HG03039 (cell line): ENCODE measurements at regions not wholly inside any gene's neighbourhood (a gene's known extent, or its start where the extent isn't known, plus 50 kb on each side); places are given as distances from the start of the nearest gene placed in this dataset.

ENCODE experiments used
- ATAC-seq: cut with Tn5 transposase; IDR thresholded peaks from one replicate; pipeline ENCODE4 v1.9.1; 2021; ENCODE audit warnings: mild to moderate bottlenecking, moderate library complexity; ENCODE audit not compliant: unreplicated experiment

- no peak for ATAC-seq
These were observed 168.4 kb downstream of the ZFP36L2 start for GRCh38 chr2:43057742-43058725.

DNA sequence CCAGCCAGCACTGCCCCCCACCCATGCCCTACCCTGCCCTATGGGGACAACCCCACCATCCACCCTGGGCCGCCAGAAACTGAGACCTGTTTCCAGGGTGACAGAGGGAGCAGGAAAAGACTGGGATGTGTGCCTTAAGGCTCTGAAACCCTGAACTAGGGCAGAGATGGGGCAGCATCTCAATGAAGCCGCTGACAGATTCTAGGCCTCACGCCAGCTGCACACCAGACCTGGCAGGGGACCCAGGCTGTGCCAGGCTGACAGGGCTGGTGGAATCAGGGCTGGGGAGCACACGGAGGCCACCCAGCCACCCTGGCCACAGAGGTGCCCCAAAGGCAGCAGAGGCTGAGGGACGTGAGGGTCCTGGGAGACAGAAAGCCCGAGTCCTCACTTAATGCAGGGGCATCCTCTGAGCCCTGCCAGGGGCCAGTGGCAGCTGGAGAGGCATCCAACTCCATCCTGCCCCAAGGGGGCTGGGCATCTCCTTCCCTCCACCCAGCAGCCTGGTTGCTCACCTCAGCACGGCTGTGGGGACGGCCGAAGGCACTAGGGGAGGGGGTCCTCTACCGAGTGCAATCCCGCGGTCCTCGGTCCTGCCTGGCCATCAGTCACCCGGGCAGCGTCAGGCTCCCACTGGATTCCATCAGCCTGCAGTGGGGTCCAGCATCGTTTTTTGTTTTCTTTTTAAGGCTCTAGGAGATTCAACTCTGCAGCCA, 169.2 kb downstream of the ZFP36L2 start:
- no peak for ATAC-seq

- no peak for ATAC-seq
These were observed 170.4 kb downstream of the ZFP36L2 start for GRCh38 chr2:43055985-43056384.

- no peak for ATAC-seq
These were observed 171.1 kb downstream of the ZFP36L2 start for GRCh38 chr2:43055086-43055912.

DNA sequence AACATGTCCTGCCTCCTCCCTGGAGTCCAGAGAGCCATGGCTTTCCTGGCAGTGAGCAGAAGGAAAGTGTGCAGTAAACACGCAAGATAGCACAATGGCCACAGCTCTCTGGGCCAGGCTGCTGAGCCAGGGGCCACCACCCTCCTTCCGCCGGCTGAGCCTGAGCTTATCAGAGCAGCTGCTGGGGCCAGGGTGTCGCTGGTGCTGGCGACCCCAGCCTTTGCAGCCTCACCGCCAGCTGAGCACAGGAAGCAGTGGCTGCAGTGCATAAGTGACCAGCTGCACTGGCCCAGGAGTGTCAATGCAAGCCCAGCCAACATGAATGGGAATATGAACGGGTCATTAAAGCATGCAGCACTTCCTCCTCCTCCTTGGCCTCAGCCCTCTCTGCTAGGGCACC, 172.0 kb downstream of the ZFP36L2 start:
- ATAC-seq: no peak

GRCh38 chr2:43052944-43053306, 173.5 kb downstream of the ZFP36L2 start:
- no peak for ATAC-seq

DNA sequence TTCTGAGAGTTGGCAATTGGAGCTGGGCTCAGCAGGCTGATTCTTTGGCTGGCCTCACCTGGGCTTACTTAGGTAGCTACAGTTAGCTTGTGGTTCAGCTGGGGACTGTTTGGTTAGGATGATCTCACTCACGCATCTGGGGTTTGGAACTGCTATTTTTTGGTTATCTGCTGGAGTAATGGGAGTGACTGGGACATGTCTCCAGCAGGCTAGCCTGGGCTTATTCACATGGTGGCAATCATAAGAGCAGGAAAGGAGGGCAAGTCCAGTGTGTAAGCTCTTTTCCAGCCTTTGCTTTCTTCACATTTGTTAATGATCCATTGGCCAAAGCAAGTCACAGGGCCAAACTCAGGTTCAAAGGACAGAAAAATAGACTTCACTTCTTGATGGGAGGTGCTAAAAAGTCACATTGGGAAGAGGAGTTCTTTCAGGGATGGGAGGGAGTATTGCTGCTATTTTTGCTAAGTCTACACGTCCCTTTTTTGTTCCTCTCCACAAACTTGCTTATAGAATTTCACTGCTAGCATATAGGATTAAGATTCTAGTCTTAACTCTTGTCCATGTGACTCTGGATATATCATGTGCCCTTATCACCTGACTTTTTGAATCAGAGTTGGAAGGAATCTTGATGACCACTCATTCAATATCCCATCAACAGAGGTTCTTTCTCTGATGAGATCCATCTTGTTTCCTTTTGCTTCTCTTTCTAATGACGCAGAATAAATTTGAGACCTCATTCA, 174.0 kb downstream of the ZFP36L2 start:
- no peak for ATAC-seq

DNA sequence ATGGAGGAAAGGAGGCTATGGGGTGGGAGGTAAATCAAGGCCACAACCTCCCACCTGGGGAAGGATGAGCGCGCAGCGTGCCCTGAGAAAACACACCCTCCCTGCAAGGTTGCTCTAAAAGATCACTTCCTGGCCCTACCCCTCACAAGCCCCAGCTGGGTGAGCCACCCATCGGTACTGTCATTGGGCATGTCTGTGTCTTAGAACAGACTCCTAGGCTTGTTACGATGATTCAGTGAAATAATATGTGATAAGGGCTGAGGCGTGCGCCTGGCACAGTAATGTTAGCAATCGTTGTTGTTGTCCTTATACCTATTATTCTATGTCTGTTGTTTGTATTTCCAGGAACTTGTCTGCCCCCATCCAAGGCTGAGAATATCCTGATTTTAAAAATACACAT, 175.1 kb downstream of the ZFP36L2 start:
- no peak for ATAC-seq

GRCh38 chr2:43050866-43051265, 175.5 kb downstream of the ZFP36L2 start:
- ATAC-seq: no peak

- ATAC-seq: no peak
These were observed 176.3 kb downstream of the ZFP36L2 start for GRCh38 chr2:43049836-43050801.

DNA sequence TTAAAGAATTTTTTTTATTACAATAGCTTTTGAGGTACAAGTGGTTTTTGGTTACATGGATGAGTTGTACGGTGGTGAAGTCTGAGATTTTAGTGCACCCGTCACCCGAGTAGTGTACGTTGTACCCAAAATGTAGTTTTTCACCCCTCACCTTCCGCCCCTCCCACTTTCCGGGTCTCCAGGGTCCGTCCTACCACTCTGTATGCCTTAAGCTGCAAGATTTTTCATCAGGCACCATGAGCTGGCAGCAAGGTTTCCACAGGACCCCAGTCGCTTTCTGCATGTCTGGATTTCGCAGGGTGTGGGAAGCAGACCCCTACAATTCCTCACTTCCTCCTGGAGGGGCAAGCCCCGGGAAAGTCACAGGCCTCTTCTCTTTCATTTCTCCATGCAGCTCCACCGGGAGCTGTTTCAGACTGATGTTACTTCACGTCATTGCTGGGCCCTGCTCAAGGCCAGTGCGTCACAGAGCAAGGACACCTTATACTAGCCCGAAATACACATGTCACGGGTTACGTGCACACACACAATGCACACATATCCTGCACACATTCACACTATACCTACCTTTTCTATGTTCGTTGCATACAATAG, 179.1 kb downstream of the ZFP36L2 start:
- ATAC-seq: no peak

GRCh38 chr2:43045866-43046265, 180.5 kb downstream of the ZFP36L2 start:
- ATAC-seq: no peak

DNA sequence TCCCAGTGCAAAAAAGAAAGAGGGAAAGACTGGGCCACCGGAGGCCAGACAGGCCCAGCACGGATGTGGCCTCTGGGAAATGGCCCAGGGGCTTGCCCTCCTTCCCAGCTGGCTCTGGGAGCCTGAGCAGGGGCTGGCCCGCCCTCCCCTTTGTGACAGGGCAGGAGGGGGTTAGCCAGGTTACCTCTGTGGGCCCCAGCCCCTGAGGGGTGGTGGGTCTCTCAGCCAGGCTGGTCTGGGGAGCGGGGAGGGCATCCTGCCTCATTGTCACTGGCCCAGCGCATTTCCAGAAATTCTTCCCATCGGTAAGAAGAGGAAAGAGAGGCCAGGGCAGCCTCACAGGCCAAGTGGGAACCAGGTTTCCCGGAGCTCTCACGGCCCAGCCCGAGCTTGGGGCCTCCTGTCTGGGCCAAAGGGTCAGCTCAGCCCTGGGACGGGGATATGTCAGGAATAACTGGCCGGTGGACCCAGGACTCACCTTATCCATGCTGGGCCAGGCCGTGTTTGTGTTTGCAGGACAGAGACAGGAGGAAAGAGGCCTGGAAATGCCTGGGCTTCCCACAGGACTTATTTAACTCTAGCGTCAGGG, 182.2 kb downstream of the ZFP36L2 start:
- no peak for ATAC-seq

GRCh38 chr2:43043553-43043870, 182.9 kb downstream of the ZFP36L2 start:
- no peak for ATAC-seq

DNA sequence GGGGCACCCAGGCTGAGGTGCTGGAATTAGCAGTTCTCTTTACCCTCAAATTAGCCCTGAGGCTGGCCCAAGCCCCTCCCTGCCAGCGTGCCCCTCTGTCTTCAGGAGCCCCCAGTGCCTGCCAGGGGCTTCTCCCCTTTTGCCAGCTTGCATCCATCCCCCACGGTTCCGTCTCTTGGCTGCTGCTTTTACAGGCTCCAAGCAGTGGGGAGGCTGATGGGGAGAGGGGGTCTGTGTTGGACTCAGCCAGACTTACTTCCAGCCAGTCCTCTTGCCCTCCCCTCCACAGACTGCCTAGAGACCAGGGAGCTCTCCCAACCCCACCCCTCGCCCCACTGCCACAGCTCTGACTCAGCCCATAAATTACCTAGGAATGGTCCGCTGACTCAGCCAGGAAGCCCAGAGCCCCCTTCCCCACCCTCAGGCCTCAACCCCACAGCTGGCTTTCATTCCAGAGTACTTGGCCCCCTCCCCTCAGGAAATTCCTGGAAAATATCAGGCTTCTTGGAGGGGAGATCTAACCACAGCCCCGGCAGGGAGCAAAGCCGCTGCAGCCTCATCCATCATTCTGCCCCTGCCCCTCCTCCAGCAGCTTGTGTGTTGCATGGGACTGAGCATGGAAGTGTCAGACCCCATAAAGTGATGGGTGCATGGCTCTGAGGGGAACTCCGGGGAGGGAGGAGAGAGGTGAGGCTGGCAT, 184.6 kb downstream of the ZFP36L2 start:
- no peak for ATAC-seq

GRCh38 chr2:43041173-43041591, 185.2 kb downstream of the ZFP36L2 start:
- no peak for ATAC-seq

GRCh38 chr2:43040084-43040854, 186.1 kb downstream of the ZFP36L2 start:
- no peak for ATAC-seq
